ENCODE measurements at regions not wholly inside any gene's neighbourhood (a gene's known extent, or its start where the extent isn't known, plus 50 kb on each side); places are given as distances from the start of the nearest gene placed in this dataset.

DNA sequence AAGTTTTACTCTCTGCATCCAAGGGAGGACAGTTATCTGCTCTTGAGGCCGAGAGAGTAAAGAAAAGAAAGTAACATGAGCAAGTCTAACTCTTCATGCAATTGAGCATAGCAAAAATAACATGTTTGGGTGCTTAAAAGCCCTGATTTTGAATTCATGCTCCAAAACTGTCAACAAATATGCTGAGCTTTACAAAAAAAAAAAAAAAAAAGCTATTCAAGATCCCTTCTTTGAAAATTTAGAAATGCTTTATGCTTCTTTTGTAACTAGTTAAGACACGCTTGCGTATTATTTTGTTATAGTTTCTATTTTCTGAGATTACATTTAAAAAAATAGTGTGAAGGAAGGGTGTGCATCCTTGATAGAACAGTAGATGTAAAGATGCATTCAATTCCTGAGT lies 1733.0 kb downstream of the MRPL39 start:
- no peak for TF ChIP-seq EZH2 (IDR thresholded peaks at IDR 0.05; ENCODE audit: insufficient read depth, poor library complexity, severe bottlenecking)
- TF ChIP-seq EZH2phosphoT487 (IDR thresholded peaks at IDR 0.05; ENCODE audit: insufficient read depth, low read depth), result no peak

Data from GM23248 (cell line).